Neural progenitor cell (in vitro differentiated cells): ENCODE measurements at regions not wholly inside any gene's neighbourhood (a gene's known extent, or its start where the extent isn't known, plus 50 kb on each side); places are given as distances from the start of the nearest gene placed in this dataset.

ENCODE experiments used
- EZH2 ChIP-seq: fragments of 200-600 bp; sonication (generic); IDR thresholded peaks from 2 replicates; pipeline ENCODE4 v1.6.1; 2017; ENCODE audit warnings: antibody characterized with exemption, mild to moderate bottlenecking, moderate library complexity
- EZH2phosphoT487 ChIP-seq: fragments of 200-600 bp; sonication (generic); IDR thresholded peaks from 2 replicates; pipeline ENCODE4 v1.6.1; 2017; ENCODE audit warnings: antibody characterized with exemption
- TF ChIP-seq, protein P1 (sequence below): fragments of 200-600 bp; sonication (generic); IDR thresholded peaks from 2 replicates; pipeline ENCODE4 v1.5.1; 2017; ENCODE audit warnings: antibody characterized with exemption, mild to moderate bottlenecking

DNA sequence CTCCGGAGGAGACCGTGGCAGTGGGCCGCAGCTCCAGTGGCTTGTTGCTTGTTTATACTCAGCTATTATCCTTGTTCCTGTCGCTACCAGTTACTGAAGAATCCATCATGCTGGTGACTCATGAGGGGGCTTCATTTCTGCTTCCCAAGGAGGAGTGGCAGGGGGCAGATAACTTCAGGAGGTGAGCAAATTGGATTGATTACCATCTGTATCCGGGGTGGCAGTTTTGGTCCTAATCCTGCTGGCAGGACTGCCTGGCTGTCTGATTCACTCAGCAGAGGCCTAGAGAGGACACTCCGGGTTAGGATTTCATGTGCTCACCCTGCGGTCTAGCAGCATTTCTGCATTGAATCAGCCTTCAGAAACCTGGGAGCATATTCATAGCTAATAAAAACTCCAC, 230.0 kb downstream of the ACTR3 start:
- TF ChIP-seq, protein P1, sequence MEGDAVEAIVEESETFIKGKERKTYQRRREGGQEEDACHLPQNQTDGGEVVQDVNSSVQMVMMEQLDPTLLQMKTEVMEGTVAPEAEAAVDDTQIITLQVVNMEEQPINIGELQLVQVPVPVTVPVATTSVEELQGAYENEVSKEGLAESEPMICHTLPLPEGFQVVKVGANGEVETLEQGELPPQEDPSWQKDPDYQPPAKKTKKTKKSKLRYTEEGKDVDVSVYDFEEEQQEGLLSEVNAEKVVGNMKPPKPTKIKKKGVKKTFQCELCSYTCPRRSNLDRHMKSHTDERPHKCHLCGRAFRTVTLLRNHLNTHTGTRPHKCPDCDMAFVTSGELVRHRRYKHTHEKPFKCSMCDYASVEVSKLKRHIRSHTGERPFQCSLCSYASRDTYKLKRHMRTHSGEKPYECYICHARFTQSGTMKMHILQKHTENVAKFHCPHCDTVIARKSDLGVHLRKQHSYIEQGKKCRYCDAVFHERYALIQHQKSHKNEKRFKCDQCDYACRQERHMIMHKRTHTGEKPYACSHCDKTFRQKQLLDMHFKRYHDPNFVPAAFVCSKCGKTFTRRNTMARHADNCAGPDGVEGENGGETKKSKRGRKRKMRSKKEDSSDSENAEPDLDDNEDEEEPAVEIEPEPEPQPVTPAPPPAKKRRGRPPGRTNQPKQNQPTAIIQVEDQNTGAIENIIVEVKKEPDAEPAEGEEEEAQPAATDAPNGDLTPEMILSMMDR = no peak
- TF ChIP-seq EZH2phosphoT487 = no peak
- TF ChIP-seq EZH2 = no peak
